ENCODE measurements at regions not wholly inside any gene's neighbourhood (a gene's known extent, or its start where the extent isn't known, plus 50 kb on each side); places are given as distances from the start of the nearest gene placed in this dataset.

DNA sequence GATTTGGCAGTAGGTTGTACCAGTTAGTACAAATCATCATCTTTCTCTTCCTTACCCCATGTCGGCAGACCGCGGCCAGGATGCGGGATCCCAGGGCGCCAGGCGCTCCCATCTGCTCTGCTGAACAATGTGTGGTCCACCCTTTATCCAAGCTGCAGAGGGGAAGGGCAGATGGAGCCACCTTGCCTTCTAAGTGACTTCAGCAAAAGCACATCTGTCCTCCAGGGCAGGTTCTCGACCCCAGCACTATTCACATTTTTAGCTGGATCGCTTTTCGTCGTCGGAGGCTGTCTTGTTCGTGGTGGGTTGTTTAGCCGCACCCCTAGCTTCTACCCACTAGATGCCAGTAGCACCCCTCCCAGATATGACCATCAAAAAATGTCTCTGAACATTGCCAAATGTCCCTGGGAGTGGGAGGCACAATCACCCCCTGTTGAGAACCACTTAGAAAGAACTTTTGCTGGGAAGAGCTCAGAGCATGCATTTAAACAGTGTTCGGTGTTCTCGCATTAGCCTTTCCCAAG, 58.1 kb upstream of the SIM2 start:
- Mint-ChIP-seq H3K4me1 (peaks cover 11% of the 10 kb centered on the region), H3K36me3 (no peaks in the 10 kb centered on the region), H3K27ac (no peak overlapping the region), H3K9me3 (peaks cover 5% of the 10 kb centered on the region), H3K4me3 (no peak overlapping the region), H3K27me3 (peaks cover 9% of the 10 kb centered on the region)
- no peak for DNase-seq
- CTCF ChIA-PET, result interaction anchor here (1.5 kb wide), 1 partner anchor 10 kb away, joined by 5 read pairs; no protein-coding TSS in a partner anchor

DNA sequence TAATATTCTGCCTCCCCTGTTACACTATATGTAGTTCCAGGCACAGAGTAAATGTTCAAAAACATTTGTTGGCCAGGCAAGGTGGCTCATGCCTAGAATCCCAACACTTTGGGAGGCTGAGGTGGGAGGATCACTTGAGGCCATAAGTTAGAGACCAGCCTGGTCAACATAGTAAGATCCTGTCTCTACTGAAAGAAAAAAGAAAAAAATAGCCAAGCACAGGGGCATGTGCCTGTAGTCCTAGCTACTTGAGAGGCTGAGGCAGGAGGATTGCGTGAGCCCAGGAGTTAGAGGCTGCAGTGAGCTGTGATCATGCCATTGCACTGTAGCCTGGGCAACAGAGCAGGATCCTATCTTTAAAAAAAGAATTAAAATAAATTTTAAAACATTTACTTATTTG, 57.6 kb upstream of the SIM2 start:
- peaks cover 11% of the 10 kb centered on the region for H3K4me1 Mint-ChIP-seq
- CTCF ChIA-PET, result interaction anchor here (1.5 kb wide), 1 partner anchor 11 kb away, joined by 5 read pairs; no protein-coding TSS in a partner anchor
- no peak for DNase-seq
- H3K4me3 Mint-ChIP-seq, result no peak overlapping the region
- H3K36me3 Mint-ChIP-seq, result no peaks in the 10 kb centered on the region
- no peak overlapping the region for H3K27ac Mint-ChIP-seq
- peaks cover 3% of the 10 kb centered on the region for H3K9me3 Mint-ChIP-seq
- H3K27me3 Mint-ChIP-seq, result peaks cover 13% of the 10 kb centered on the region

DNA sequence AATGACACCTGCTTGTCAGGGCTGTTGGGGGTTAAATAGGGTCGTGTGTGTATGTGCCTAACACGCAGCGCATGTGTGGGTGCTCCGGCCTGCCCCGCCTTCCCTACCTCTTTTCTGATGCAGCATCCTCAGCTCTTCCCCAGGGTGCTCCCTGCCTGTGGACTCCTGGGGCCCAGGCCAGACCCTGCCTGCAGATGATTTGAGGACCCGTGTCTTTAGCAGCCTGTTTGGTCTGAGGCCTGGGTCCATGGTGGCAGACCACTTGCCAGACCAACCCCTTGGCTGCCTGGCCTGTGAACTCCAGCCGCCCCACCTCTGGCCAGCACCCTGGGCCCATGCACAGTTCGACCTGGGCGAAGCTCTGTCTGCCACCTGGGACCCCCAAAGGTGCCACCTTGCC, 57.0 kb upstream of the SIM2 start:
- DNase-seq, result no peak
- peaks cover 11% of the 10 kb centered on the region for H3K4me1 Mint-ChIP-seq
- H3K9me3 Mint-ChIP-seq, result peaks cover 3% of the 10 kb centered on the region
- H3K27ac Mint-ChIP-seq, result no peak overlapping the region
- CTCF ChIA-PET, result interaction anchor here (1.5 kb wide), 1 partner anchor 11 kb away, joined by 5 read pairs; no protein-coding TSS in a partner anchor
- no peak overlapping the region for H3K4me3 Mint-ChIP-seq
- no peaks in the 10 kb centered on the region for H3K36me3 Mint-ChIP-seq
- H3K27me3 Mint-ChIP-seq, result peaks cover 14% of the 10 kb centered on the region

DNA sequence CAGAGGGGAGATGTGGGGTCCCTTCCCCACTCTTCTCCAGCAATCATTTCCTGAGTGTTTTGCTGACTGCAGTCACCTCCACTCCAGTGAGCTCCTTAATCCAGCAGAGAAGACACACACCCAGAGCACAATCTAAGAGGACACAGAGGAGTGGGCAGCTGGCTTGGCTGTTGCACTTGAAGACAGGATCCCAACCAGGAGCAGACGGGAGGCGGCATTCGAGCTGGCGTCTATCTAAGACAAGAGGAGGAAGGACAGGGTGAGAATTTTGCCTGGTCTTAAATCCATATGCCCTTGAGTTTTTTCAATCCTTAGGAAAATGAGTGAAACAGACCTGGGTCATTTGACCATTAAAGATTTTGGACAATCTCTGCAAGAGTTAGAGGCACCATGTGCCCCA, 56.1 kb upstream of the SIM2 start:
- Mint-ChIP-seq H3K4me3 (no peak overlapping the region), H3K27ac (no peak overlapping the region), H3K4me1 (peaks cover 11% of the 10 kb centered on the region), H3K9me3 (no peaks in the 10 kb centered on the region), H3K36me3 (no peaks in the 10 kb centered on the region), H3K27me3 (peaks cover 22% of the 10 kb centered on the region)
- CTCF ChIA-PET, result interaction anchor here (0.7 to 1.0 kb wide), 2 partner anchors 12 to 426 kb away, joined by 3 to 6 read pairs; no protein-coding TSS in a partner anchor
- DNase-seq, result no peak

DNA sequence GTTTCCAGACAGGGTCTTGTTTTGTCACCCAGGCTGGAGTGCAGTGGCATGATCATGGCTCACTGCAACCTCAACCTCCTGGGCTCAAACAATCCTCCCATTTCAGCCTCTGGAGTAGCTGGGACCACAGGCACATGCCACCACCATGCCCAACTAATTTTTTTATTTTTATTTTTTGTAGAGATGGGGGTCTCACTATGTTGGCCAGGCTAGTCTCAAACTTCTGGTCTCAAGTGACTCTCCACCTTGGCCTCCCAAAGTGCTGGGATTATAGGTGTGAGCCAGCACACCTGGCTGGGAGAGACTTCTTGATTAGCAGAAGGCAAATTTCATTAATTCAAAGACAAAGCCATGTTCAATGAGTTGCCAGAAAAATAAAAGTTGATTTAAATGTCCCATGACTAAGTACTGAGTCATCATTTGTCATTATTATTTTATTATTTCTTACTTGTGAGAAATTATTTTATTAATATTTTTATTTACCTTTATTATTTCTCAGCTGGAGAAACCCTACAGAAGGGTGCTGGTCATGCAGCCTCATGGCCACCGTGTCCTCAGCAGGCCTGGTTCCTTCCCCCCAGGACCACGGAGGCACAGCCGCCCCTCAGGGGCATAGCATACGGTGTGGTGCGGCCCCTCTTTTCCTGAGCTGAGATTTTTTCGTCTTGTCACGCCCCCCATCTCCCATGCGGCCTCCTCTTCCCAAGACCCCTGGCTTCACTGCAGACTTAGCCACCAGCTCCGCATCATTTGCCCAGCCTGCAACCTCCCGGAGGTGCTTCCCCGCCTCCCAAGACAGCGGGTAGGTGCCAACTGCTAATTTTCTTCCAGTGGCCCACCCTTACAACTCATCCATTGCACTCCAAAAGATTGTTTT, 55.3 kb upstream of the SIM2 start:
- no peaks in the 10 kb centered on the region for H3K36me3 Mint-ChIP-seq
- H3K4me1 Mint-ChIP-seq, result peaks cover 11% of the 10 kb centered on the region
- no peak for DNase-seq
- peaks cover 22% of the 10 kb centered on the region for H3K27me3 Mint-ChIP-seq
- CTCF ChIA-PET, result no interaction called here
- H3K9me3 Mint-ChIP-seq, result no peaks in the 10 kb centered on the region
- no peak overlapping the region for H3K27ac Mint-ChIP-seq
- H3K4me3 Mint-ChIP-seq, result no peak overlapping the region

DNA sequence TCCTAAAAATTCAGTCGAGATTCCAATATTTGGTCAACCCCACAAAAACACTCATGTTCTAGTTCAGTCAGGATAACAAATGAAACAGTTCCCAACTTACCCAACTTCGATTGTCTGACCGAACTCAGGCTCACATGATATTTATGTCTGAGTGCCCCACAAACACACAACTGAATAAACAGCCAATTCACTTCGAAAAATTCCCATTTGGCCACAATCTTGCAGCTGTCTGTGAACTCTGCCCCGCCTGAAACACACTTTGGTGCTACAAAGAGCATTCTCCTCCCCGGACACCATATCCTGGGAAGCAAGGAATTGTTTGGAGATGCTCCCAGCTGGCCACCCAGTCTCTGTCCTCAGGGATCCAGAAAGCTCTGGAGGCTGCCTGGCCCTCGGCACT, 52.9 kb upstream of the SIM2 start:
- no peaks in the 10 kb centered on the region for H3K4me1 Mint-ChIP-seq
- no peak for DNase-seq
- CTCF ChIA-PET, result no interaction called here
- H3K9me3 Mint-ChIP-seq, result no peaks in the 10 kb centered on the region
- no peaks in the 10 kb centered on the region for H3K36me3 Mint-ChIP-seq
- H3K27ac Mint-ChIP-seq, result no peak overlapping the region
- peaks cover 19% of the 10 kb centered on the region for H3K27me3 Mint-ChIP-seq
- no peak overlapping the region for H3K4me3 Mint-ChIP-seq

DNA sequence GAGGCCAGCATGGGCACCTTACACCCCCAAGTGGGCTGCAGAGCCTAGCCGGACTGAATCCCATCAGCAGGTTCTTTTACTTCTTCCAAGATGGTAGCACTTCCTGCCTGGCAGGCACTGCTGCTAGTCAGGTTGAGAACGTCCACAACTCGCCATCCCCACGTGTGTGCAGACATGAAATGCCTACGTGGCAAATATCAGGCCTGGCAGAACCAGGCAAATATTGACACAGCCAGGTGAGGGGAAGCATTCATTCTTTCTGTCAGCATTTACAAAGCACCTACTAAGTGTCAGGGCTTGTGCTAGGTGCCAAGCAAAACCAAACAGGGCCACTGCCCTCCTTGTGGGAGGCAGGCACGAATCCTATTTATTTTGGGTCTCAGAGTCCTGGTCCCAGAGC, 52.3 kb upstream of the SIM2 start:
- H3K4me3 Mint-ChIP-seq, result no peak overlapping the region
- no peak overlapping the region for H3K27ac Mint-ChIP-seq
- H3K9me3 Mint-ChIP-seq, result no peaks in the 10 kb centered on the region
- peaks cover 19% of the 10 kb centered on the region for H3K27me3 Mint-ChIP-seq
- DNase-seq, result no peak
- no peaks in the 10 kb centered on the region for H3K4me1 Mint-ChIP-seq
- CTCF ChIA-PET, result no interaction called here
- H3K36me3 Mint-ChIP-seq, result no peaks in the 10 kb centered on the region

DNA sequence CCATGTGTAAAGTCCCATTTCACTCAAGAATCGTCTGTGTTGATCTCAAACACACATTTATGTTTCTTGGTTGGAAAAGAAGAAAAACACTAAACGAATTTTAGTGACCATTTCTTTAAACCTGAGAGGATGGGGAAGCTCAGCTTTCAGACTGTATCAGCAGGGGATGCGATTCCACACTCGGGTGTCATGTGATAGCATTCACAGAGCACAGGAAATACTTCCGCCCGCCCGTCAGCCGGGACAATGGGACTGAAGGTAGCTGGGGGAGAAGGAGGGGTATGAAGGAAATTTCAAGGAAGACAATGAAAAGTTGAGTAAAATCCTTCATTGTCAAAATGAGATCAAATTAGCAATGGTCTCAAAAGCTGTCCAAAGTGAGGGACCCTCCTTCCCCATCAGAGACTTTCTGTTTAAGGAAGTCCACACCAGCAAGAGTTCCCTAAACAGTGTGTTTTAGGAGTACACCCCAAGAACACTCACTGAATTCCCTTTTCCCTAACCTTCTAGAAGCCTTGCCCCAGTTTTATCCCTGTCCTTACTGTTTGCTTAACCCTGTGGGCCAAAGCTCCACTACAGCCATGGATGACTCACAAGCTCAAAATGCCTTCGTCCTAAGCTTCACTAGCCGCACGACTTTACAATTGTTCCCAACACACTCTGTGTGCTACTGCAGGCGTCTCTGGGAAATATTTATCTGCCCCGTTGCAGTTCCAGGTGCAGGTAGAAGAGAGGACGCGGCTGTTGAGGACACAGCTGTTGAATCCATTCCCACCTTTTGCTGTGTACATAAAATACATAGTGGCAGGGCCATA, 51.4 kb upstream of the SIM2 start:
- Mint-ChIP-seq H3K9me3 (no peaks in the 10 kb centered on the region), H3K4me3 (no peak overlapping the region), H3K27me3 (peaks cover 16% of the 10 kb centered on the region), H3K4me1 (no peaks in the 10 kb centered on the region), H3K36me3 (no peaks in the 10 kb centered on the region), H3K27ac (no peak overlapping the region)
- DNase-seq, result no peak
- CTCF ChIA-PET, result interaction anchor here (0.8 kb wide), 1 partner anchor 17 kb away, joined by 3 read pairs; no protein-coding TSS in a partner anchor

Measured in activated naive CD4-positive, alpha-beta T cell treated with anti-CD3 and anti-CD28 coated beads, Interleukin-2, amount 10 ng/mL, durations not matched to agents 7 days and 5 days (primary cell).